GM12872 (cell line): ENCODE measurements at regions not wholly inside any gene's neighbourhood (a gene's known extent, or its start where the extent isn't known, plus 50 kb on each side); places are given as distances from the start of the nearest gene placed in this dataset.

Experiments
- TF ChIP-seq, protein P1 (sequence below): IDR thresholded peaks from 3 replicates; pipeline ENCODE4 v1.5.1; 2011; ENCODE audit warnings: low read depth, mild to moderate bottlenecking, low read length, moderate library complexity; ENCODE audit not compliant: insufficient read depth

DNA sequence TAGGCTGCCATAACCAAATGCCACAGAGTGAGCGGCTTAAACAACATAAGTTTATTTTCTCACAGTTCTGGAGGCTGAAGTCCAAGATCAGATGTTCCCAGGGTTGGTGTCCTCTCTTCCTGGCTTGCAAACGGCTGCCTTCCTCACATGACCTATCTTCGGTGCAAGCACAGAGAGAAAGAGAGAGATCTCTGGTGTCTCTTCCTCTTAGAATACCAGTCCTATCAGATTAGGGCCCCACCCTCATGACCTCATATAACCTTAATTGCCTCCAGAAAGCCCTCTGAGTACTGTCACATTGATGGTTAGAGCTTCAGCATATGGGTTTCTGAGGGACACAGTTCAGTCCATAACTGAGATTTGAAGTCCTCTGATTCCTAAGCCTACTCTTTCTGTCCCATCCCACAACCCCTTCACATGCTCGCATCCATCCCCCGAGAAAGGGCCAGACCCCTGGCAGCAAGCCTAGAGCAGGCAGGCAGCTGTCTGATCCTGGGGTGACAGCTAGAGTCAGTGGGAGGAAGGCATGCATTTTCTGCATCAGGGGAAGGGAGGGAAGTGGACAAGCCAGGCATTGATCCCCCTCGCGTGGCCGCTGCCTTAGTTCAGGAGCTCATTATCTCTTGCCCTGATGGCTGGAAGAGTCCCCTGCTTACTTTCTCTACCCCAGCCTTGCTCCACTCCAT, 114.1 kb downstream of the FAR1 start:
- TF ChIP-seq, protein P1, sequence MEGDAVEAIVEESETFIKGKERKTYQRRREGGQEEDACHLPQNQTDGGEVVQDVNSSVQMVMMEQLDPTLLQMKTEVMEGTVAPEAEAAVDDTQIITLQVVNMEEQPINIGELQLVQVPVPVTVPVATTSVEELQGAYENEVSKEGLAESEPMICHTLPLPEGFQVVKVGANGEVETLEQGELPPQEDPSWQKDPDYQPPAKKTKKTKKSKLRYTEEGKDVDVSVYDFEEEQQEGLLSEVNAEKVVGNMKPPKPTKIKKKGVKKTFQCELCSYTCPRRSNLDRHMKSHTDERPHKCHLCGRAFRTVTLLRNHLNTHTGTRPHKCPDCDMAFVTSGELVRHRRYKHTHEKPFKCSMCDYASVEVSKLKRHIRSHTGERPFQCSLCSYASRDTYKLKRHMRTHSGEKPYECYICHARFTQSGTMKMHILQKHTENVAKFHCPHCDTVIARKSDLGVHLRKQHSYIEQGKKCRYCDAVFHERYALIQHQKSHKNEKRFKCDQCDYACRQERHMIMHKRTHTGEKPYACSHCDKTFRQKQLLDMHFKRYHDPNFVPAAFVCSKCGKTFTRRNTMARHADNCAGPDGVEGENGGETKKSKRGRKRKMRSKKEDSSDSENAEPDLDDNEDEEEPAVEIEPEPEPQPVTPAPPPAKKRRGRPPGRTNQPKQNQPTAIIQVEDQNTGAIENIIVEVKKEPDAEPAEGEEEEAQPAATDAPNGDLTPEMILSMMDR = no peak

DNA sequence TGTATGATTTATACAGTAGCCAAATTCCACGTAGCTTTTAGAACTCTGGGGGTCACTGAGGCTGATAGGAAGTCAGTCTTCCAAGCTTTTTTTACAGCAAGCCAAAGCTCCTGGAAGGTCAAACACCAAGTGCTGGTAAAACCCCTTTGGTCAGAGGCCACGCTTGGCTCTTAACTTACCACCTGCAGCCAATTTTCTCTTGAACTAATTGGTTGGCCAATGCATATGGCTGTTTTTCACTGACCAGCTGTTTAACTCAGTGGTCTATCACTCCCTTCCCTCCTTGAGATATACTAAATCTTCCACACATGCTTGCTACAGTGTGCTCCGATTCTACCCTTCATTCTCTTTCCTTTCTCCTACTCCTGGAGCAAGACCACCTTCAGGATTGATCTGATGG, 116.0 kb downstream of the FAR1 start:
- TF ChIP-seq, protein P1 = no peak

DNA sequence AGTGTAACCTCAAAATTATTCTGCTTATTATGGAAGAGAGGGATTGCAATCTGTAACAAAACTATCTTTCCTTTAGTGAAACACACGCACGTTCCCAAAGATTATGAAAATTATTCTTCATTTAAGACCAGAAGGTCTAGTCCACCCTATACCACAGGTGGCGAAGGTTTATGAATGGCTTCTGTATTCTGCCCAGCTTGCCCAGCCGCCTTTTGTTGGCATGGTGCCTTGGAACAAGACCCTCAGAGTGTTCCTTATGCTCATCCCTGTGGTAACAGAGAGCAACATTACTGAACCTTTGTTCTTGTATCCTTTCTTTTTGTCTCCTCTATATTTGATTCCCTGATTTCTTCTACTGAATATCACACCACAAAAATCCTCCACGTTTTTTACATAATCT, 116.4 kb downstream of the FAR1 start:
- TF ChIP-seq, protein P1 = no peak

DNA sequence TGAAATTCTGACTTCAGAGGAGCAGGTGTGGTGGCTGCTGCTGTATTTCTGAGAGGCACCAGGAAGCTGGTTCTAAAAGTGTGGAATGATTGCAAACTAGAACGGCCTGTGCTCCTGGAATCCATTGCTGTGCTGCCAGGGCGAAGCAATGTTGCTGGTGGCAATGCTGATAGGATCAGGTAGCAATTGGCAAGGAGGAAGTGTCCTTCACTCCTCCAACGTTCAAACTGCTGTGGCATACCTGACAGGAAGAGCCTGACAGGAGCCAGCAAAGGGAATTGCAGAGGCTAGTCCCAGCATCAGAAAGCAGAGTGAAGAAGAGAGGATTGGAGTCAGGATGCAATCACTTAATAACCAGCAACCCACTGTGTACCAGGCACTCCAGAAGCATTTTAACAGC, 118.2 kb downstream of the FAR1 start:
- TF ChIP-seq, protein P1 = no peak

DNA sequence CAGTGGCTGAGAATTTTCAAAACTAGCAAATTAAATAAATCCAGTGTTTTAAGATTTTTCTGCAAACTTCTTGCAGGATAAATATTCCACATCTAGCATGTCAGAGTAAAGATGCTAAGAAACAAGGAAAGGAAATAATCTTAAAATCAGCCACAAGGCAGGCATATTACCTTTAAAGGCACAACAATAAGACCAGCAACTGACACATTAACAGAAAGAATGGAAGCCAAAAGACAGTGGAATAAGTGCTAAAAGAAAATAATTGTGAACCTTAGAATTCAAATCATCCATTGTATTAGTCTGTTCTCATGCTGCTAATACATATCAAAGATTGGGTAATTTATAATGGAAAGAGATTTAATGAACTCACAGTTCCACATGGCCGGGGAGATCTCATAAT, 132.4 kb downstream of the FAR1 start:
- TF ChIP-seq, protein P1 = no peak

DNA sequence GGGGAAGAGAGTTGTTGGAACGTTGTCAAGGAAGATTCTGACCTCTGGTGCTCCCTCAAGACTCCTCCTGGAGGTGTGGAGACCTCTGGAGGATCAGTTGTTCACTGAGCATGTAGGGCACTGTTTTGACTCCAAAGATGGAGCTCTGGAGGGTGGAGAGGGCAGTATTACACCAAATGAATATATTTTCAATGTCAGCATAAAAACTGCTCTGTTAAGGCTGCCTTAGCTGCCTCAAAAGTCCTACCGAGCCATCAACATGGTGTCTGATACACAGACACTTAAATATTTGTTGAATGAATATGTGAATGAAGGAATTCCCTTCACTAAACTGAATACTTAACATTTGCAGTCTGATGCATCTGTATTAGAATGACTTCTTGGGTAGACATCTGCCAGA, 144.2 kb upstream of the SPON1 start:
- TF ChIP-seq, protein P1 = no peak

DNA sequence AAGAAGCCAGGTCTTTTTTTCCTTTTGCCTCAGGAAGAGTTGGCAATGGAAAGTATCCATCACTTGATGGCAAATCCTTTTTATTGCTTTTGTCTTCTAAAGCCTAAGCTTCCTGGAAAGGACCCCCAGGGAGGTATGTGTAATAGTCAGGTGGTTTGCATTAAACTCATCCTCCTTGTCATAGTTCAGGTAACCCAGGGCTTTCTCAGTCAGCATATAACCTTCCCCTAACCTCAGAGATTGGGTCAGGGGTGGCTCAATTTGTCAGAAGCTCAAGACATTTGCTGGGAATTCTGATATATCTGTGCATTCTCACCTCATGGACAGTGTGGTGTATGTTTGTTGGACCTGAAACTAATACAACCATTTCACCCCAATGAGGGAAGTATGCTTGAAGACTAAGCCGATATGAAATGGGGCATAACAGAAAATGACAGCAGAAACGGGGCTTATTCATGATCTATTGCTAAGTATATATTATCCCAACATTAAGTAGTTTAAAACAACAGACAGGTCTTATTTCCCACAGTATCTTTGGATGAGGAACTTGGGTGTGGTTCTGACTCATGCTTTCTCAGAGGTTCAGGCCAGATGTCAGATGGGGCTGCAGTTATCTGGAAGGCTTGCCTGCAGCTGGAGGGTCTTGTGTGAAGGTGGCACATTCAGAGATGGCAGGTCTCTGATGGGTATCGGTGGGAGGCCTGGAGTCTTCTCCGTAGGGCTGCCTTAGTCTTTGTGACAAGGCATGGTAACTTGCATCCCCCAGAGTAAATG, 135.8 kb upstream of the SPON1 start:
- TF ChIP-seq, protein P1 = no peak
